Pons (tissue), 1 donor: ENCODE measurements at regions not wholly inside any gene's neighbourhood (a gene's known extent, or its start where the extent isn't known, plus 50 kb on each side); places are given as distances from the start of the nearest gene placed in this dataset.
"Not testable (repeated sequence)": the region's sequence is repeated elsewhere in the genome, so short reads cannot be mapped to it uniquely, and the experiment has no call there.

Experiments
- DNase-seq: peaks from one replicate; pipeline ENCODE4 v3.0.0-alpha.2; 2016; ENCODE audit warnings: low spot score

- DNase-seq = not testable (repeated sequence)
These were observed 53.8 kb upstream of the HIVEP2 start for GRCh38 chr6:142998739-142999138.

- DNase-seq = peak; percentile 79
These were observed 55.8 kb upstream of the HIVEP2 start for GRCh38 chr6:143000811-143001210.

GRCh38 chr6:143002686-143003085, 57.7 kb upstream of the HIVEP2 start:
- no peak for DNase-seq

GRCh38 chr6:143003676-143004075, 57.0 kb upstream of the AIG1 start:
- DNase-seq = no peak

- no peak for DNase-seq
These were observed 54.9 kb upstream of the AIG1 start for GRCh38 chr6:143005816-143006215.

- DNase-seq = no peak
These were observed 53.9 kb upstream of the AIG1 start for GRCh38 chr6:143006787-143007186.

- DNase-seq = no peak
These were observed 53.0 kb upstream of the AIG1 start for GRCh38 chr6:143007646-143008045.

GRCh38 chr6:143009851-143010250, 50.8 kb upstream of the AIG1 start:
- no peak for DNase-seq
